ENCODE measurements at regions not wholly inside any gene's neighbourhood (a gene's known extent, or its start where the extent isn't known, plus 50 kb on each side); places are given as distances from the start of the nearest gene placed in this dataset.

GRCh38 chr5:56406838-56407237, 173.7 kb upstream of the ANKRD55 start:
- H3K36me3 ChIP-seq (replicated peaks in 1 of 2; ENCODE audit: control insufficient read depth in 1 of 2, insufficient read depth in 2 of 2, low read length in 1 of 2): no peaks in the 10 kb centered on the region
- no peak for DNase-seq
- CTCF ChIA-PET: interaction anchor here (0.6 to 1.7 kb wide), 2 partner anchors 75 to 494 kb away, joined by 3 read pairs; no protein-coding TSS in a partner anchor

GRCh38 chr5:56406221-56406620, 173.1 kb upstream of the ANKRD55 start:
- no peak overlapping the region for H3K27ac ChIP-seq (ENCODE audit: low read depth in 2 of 2, low read length in 1 of 2)
- ChIA-PET POLR2A (no interaction called here), CTCF (interaction anchor here (1.7 kb wide), 1 partner anchor 75 kb away, joined by 3 read pairs; no protein-coding TSS in a partner anchor)
- no peak overlapping the region for H3K9ac ChIP-seq
- no peaks in the 10 kb centered on the region for H3K9me2 ChIP-seq
- no peaks in the 10 kb centered on the region for H3K9me3 ChIP-seq
- no peaks in the 10 kb centered on the region for H3K27me3 ChIP-seq (ENCODE audit: insufficient read depth)
- H3K36me3 ChIP-seq (replicated peaks in 1 of 2; ENCODE audit: control insufficient read depth in 1 of 2, insufficient read depth in 2 of 2, low read length in 1 of 2): no peaks in the 10 kb centered on the region
- no peaks in the 10 kb centered on the region for H4K20me1 ChIP-seq (ENCODE audit: insufficient read depth)
- peaks cover 6 to 14% of the 10 kb centered on the region in 2 experiments; a peak in 3 of 4 replicates for H3K4me1 ChIP-seq (ENCODE audit: control insufficient read depth in 1 of 2, insufficient read depth in 2 of 2, low read depth in 1 of 2, low read length in 1 of 2)
- DNase-seq: no peak
- H3K79me2 ChIP-seq (ENCODE audit: insufficient read depth): no peaks in the 10 kb centered on the region
- 57% methylated on average over 1 of the region's 1 CpG for WGBS (ENCODE audit: low lambda C conversion rate)
- H3K4me2 ChIP-seq: no peak overlapping the region
- H3K4me3 ChIP-seq (ENCODE audit: low read depth in 2 of 2, low read length in 1 of 2): no peak overlapping the region
- TF ChIP-seq TAF1 (IDR thresholded peaks at IDR 0.05; ENCODE audit: borderline replicate concordance, low read depth, low read length): no peak
- no peak for TF ChIP-seq POLR2AphosphoS5 (IDR thresholded peaks at IDR 0.05; ENCODE audit: low read depth, low read length)
- TF ChIP-seq NRF1 (IDR thresholded peaks at IDR 0.05; ENCODE audit: low read depth, low read length): no peak
- TF ChIP-seq EP300 (IDR thresholded peaks at IDR 0.05; ENCODE audit: borderline replicate concordance in 1 of 2, low read depth in 1 of 2, low read length in 1 of 2): no peak
- TF ChIP-seq ZBTB33 (IDR thresholded peaks at IDR 0.05; ENCODE audit: borderline replicate concordance, low read depth): no peak
- TF ChIP-seq TCF12 (IDR thresholded peaks at IDR 0.05): no peak
- no peak for TF ChIP-seq GABPA (IDR thresholded peaks at IDR 0.05; ENCODE audit: low read depth)
- TF ChIP-seq FOSL2 (IDR thresholded peaks at IDR 0.05; ENCODE audit: borderline replicate concordance, low read depth): no peak
- no peak for TF ChIP-seq FOXM1 (IDR thresholded peaks at IDR 0.05; ENCODE audit: low read depth)
- no peak for TF ChIP-seq RCOR1 (IDR thresholded peaks at IDR 0.05; ENCODE audit: low read length)
- TF ChIP-seq CTCF (IDR thresholded peaks at IDR 0.05): no peak
- no peak for TF ChIP-seq CHD2 (IDR thresholded peaks at IDR 0.05; ENCODE audit: low read length, partially characterized antibody)
- no peak for TF ChIP-seq TEAD4 (IDR thresholded peaks at IDR 0.05; ENCODE audit: borderline replicate concordance, insufficient read depth)
- no peak for TF ChIP-seq MAX (IDR thresholded peaks at IDR 0.05; ENCODE audit: low read depth)
- no peak for TF ChIP-seq SIN3A (IDR thresholded peaks at IDR 0.05; ENCODE audit: borderline replicate concordance, low read depth, low read length)
- TF ChIP-seq SMC3 (IDR thresholded peaks at IDR 0.05; ENCODE audit: low read depth, low read length): no peak
- TF ChIP-seq JUND (IDR thresholded peaks at IDR 0.05): no peak
- no peak for TF ChIP-seq RXRA (IDR thresholded peaks at IDR 0.05; ENCODE audit: borderline replicate concordance, low read depth)
- H2AFZ ChIP-seq (ENCODE audit: low read depth): no peak overlapping the region
- no peaks in the 10 kb centered on the region for H3F3A ChIP-seq (replicated peaks; ENCODE audit: insufficient read depth)

More at GRCh38 chr5:56406838-56407237, 173.7 kb upstream of the ANKRD55 start:
- Histone ChIP-seq H3K9me3 (no peaks in the 10 kb centered on the region), H3K9me2 (no peaks in the 10 kb centered on the region), H3K27ac (ENCODE audit: low read depth in 2 of 2, low read length in 1 of 2) (no peak overlapping the region), H3K79me2 (ENCODE audit: insufficient read depth) (no peaks in the 10 kb centered on the region), H3K4me2 (no peak overlapping the region), H3K27me3 (ENCODE audit: insufficient read depth) (no peaks in the 10 kb centered on the region), H4K20me1 (ENCODE audit: insufficient read depth) (no peaks in the 10 kb centered on the region), H3K9ac (no peak overlapping the region), H3F3A (replicated peaks; ENCODE audit: insufficient read depth) (no peaks in the 10 kb centered on the region), H3K4me3 (ENCODE audit: low read depth in 2 of 2, low read length in 1 of 2) (no peak overlapping the region), H3K4me1 (ENCODE audit: control insufficient read depth in 1 of 2, insufficient read depth in 2 of 2, low read depth in 1 of 2, low read length in 1 of 2) (peaks cover 6 to 14% of the 10 kb centered on the region in 2 experiments; a peak in 3 of 4 replicates), H2AFZ (ENCODE audit: low read depth) (no peak overlapping the region)
- 77% methylated on average over 2 of the region's 2 CpGs for WGBS (ENCODE audit: low lambda C conversion rate)
- TF ChIP-seq RFX5 (IDR thresholded peaks at IDR 0.05; ENCODE audit: low read length) (no peak), TCF12 (IDR thresholded peaks at IDR 0.05) (peak; percentile 21; the same call in 1 of the 2 replicates), CTCF (IDR thresholded peaks at IDR 0.05) (no peak)
- POLR2A ChIA-PET: no interaction called here
